HG02623 (cell line): ENCODE measurements at regions not wholly inside any gene's neighbourhood (a gene's known extent, or its start where the extent isn't known, plus 50 kb on each side); places are given as distances from the start of the nearest gene placed in this dataset.

ENCODE experiments used
- ATAC-seq: cut with Tn5 transposase; IDR thresholded peaks from one replicate; pipeline ENCODE4 v1.9.1; 2021; ENCODE audit warnings: moderate library complexity; ENCODE audit not compliant: unreplicated experiment

DNA sequence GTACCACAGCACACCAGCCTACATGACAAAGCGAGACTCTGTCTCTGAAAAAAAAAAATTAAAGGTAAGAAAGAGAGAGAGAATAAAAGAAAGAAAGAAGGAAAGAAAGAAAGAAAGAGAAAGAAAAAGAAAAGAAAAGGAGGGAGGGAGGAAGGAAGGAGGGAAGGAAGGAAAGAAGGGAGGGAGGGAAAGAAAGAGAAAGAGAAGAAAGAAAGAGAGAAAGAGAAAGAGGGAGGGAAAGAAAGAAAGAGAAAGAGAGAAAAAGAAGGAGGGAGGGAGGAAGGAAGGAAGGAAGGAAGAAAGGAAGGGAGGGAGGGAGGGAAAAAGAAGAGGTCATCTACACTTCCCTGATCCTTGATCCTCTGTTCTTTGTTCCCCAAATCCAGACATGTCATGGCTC, 104.8 kb upstream of the GJB5 start:
- ATAC-seq, result no peak

DNA sequence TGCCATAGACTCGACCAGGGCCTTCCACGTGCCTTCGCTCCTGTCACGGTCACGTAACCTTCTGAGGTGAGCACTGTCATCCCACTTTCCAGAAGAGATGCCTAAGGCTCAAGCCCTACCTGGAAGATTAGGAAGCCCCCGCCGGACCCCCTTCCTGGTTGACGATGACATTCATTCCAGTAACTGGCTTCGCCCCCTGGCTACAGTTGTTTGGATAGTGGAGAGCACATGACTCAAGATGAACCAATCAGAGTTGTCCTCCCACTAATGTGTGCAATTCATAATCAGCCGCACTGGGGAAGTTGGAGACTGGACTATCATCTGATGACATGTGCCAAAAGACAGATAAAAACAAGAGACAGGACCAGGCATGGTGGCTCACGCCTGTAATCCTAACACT, 104.0 kb upstream of the GJB5 start:
- no peak for ATAC-seq

- no peak for ATAC-seq
Observed at GRCh38 chr1:34653110-34653509, 101.7 kb upstream of the GJB5 start.

- no peak for ATAC-seq
Observed at GRCh38 chr1:34655206-34655874, 99.5 kb upstream of the GJB5 start.

GRCh38 chr1:34655875-34656240, 99.0 kb upstream of the GJB5 start:
- no peak for ATAC-seq

DNA sequence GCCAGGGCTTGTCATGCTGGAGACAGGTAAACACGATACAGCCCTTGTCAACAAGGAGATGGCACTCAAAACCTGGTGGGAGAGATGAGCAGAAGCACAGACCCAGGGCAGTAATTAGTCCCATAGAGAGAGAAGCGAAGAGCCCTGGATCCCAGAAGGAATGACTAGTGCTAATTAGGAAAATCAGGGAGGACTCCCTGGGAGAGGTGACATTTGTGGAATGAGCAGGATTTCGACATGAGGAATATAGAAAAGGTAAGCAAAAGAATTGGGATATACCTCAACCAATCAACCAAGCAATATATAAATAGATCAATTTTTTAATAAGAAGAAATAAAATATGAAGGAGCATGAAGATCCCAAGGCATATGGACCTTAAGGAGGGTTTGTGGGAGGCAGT, 98.5 kb upstream of the GJB5 start:
- ATAC-seq, result no peak

DNA sequence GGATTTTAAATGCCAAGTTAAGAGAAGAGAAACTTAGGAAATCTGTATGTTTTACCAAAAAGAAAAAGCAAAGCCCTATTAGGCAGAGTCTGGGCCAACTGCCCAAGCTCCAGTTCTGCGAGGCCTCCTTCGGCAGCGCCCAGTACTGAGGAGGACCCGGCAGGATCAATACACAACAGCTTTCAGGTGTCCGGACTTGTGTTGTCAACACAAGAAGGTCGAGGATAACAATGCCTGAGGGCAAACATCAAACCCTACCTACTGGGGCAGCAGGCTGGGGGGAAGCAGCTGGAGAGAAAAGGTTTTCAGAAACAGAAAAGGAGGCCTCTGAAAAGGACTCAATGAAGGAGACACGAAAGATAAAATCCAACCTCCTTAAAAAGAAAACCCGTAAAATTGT, 98.1 kb upstream of the GJB5 start:
- no peak for ATAC-seq

- no peak for ATAC-seq
Observed at GRCh38 chr1:34657266-34657665, 97.6 kb upstream of the GJB5 start.

DNA sequence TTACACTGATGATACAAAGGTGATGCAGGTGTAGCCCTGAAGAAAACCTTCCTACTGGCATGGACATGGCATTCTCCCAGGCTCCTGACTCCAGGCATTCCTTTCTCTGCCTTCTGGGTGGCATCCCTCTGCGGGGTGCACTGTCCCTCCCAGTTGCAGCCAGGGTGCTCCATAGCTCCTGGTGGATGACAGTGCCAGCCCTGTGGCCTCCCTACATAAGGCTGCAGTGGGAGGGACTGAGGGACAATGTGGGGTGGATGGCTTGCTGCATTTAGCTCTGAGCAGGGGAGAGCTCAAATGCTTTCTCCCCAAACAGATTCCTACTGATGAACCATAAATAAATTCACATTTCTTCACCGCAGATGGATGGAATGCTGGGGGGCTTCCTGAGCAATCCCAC, 97.0 kb upstream of the GJB5 start:
- ATAC-seq, result no peak

DNA sequence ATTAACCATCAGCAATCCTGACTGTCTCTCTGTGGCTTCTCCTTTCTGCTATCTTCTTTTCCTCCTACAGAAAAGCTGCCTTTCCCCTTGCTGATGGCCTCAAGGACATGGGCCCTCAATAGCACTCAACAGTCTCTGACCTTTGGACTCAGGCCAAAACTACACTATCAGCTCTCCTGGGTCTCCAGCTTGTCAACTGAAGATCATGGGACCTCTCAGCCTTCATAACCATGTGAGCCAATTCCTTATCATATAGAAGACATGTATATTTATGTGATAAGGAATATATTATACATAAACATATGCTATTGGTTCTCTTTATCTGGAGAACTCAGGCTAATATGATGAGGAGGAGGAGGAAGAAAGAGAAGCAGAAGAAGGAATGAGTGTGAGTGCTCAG, 91.8 kb upstream of the GJB5 start:
- no peak for ATAC-seq

DNA sequence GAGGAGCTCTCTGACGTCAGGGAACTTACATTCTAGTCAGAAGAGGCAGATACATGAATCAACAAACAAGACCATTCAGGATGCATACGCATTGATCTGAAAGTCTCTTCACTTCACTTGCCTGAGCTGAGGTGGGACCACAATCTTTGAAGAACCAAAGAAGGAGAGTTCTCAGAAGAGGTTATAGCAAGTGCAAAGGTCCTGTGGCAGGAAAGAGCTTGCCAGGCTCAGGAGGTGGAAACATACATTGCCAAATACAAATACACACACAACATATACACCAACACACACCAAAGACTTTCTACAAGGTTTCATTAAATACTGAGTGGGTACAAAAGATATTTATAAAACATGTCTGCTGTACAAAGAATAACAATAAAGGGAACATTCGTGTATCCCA, 86.8 kb upstream of the GJB5 start:
- ATAC-seq, result no peak

GRCh38 chr1:34670982-34671381, 83.9 kb upstream of the GJB5 start:
- no peak for ATAC-seq

GRCh38 chr1:34671887-34672286, 83.0 kb upstream of the GJB5 start:
- no peak for ATAC-seq

DNA sequence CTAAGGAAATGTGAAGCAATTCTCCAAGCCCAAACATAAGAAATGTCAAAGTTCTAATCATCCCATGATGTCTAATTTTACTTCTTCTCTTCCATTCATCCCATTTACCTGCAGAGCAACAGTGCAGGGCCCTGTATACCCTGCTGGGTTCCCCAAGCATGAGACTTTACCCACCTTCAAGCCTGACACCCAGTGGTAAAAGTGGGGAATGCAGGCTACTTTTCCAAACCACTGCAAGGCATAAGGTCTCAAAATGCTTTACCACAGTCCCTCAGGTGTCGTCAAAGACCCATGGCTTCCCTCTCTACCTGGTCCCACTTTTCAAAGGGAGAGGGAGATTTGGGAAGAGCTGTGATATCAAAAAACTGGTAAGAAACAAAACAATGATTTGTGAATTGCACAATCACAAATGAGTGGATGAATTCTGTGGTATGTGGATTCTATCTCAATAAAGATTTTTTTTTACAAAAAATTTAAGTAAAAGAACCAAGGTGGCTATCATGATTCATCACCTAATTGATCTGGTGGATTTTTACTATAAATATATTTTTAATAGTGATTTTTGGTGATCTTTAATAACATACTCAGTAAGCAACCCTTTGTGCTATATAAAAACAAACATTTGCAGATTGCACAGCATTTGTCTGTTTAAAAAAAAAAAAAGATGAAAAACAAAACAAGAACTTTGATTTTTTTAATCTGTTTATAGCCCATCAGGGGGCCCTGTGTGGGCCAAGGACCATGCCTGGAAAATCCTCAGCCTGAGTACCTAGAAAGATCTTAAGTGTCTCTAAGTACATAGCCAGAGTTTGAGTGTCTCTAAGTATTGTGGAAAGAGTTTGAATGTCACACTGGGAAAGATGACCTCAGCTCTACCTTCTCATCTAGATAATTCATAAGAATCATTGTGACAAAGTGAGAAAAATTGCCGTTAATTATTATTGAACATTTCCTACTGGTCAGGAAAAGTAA, 73.1 kb upstream of the GJB5 start:
- ATAC-seq, result no peak

GRCh38 chr1:34682452-34683223, 72.2 kb upstream of the GJB5 start:
- no peak for ATAC-seq

GRCh38 chr1:34683616-34684015, 71.2 kb upstream of the GJB5 start:
- ATAC-seq, result no peak

GRCh38 chr1:34684266-34684665, 70.6 kb upstream of the GJB5 start:
- no peak for ATAC-seq

DNA sequence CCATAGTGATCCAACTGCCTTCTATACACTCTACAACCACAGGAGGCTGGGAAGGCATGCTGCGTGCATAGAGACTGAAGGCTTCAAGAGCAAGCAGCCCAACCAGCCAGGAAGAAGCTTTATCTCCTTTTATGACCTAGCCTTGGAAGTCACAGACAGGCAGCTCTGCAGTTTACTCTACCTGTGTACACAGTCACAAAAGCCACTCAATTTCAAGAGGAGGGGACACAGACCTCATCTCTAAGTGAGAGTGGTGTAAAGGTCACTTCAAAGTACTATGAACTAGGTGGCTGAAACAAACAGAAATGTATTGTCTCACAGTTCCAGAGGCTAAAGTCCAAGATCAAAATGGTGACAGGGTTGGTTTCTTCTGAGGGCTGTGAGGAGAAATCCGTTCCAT, 69.6 kb upstream of the GJB5 start:
- ATAC-seq, result no peak

DNA sequence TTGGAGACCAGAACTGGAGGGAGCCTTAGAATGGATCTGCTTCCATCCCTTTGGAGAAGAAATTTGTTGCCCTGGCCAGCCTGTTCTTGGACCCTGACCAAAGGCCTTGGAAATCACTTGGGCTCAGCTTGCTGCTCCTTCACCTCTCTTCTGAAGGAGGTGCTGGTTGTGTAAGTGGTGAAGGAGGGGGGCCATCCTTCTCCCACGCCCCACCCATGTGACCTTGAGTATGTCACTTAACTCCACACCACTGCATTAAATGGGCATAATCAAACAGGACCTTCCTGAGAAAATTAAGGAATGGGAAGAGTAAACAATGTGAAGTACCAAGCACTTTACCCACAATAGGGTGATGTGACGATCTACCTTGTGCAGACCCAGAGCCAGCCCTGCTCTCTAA, 68.3 kb upstream of the GJB5 start:
- ATAC-seq, result no peak

DNA sequence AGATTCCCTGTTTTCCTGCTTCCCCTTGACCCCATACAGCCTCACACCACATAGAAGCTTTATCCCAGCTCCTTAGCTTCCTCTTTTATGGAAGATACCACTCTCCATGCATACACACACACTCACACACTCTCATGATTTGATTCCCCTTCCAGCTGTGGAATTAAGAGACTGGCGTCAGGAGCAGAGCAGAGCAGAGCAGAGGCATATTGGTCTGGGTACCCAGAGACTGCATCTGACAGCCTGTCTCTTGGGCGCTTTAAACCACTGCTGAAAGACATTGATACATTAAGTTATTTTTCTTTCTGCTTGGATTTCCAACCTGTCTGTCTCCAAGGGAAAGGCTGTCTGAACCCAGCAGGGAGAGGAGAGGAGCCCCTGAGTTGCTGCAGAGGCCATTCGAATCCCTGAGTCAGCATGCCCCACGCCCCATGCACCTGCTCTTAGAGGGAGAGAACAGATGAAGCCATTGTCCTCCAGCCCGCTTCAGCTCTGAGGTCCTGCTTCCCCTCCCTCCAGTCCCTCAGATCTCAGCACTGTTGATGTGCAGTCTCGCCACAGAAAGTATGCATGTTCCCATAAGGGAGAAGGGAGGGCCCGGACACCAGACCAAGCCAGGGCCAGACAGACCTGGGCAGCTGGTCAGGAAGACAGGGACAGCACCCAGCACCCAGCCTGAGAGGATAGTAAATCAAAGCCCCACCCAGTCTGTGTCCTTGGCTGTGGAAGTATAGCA, 66.7 kb upstream of the GJB5 start:
- no peak for ATAC-seq

DNA sequence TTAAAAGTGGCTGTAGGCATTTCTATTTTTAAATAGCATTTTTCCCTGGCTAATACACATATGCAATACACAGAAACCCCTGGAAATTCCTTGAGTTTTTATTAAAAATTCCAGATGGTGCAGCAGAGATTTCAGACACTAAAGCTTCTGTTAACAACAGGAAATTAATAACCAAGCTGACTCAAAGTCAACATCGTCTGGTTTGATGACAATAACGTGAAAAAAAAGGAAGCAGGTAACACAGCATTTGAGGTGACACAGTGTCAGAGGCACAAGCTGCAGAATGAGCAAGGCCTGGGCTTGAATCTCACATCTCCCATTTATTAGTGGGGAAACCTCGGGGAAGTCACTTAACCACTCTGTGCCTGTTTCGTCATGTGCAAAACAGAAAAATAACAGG, 64.6 kb upstream of the GJB5 start:
- no peak for ATAC-seq
